ENCODE measurements at regions not wholly inside any gene's neighbourhood (a gene's known extent, or its start where the extent isn't known, plus 50 kb on each side); places are given as distances from the start of the nearest gene placed in this dataset.

DNA sequence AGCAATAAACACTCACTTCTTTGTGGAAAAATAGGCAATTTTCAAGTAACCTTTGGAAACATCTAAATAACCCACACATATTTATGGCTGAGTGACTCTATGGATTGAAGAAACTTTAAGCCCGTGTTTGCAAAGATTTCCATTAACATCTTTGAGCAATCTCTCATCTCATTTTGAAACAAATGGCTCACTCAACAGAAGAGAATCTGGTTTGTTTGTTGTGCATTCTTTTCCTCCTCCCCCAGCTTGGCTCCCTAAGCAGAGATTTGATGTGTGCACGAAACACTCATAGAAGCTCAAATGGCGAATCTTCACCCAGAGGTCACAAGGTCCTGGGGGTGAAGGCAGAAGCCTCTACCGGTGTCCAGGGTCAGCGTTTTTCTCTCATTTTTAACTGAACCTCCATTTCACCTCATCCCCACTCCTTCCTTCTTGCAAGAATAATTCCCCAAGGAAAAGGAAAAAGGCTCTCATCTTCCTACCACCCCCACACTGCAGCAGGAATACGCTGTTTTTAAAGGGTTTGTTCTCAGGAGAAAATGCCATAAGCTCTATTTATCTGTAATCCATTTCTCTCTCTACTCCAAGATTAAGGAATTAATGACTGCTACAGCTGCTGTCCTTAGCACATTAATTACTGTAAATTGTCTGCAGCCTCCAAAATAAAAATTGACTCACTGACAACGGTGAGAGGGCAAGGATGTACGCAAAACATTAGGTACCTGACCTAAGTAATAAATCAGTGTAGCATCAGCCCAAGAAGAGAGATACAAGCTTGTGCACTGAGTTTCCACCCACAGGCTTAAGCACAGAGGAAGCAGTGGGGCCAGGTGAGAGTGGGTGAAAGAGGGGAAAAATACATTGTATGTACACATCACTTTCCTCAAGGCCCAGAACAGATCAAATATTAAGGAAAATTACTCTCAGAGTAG, 307.6 kb upstream of the NOCT start:
- no peaks in the 10 kb centered on the region for H3K36me3 ChIP-seq (ENCODE audit: control insufficient read depth, insufficient read depth, low read length, severe bottlenecking)
- no peak overlapping the region for H3K9ac ChIP-seq (ENCODE audit: low read length)
- H3K27me3 ChIP-seq (replicated peaks; ENCODE audit: control insufficient read depth, insufficient read depth, low read length), result no peaks in the 10 kb centered on the region
- DNase-seq (ENCODE audit: low read depth), result peak; percentile 66
- no peaks in the 10 kb centered on the region for H3K9me3 ChIP-seq (ENCODE audit: control insufficient read depth, low read length)
- peaks cover 3% of the 10 kb centered on the region for H3K4me1 ChIP-seq (ENCODE audit: control insufficient read depth, insufficient read depth, low read length)
- H3K4me3 ChIP-seq (ENCODE audit: low read length), result no peak overlapping the region

DNA sequence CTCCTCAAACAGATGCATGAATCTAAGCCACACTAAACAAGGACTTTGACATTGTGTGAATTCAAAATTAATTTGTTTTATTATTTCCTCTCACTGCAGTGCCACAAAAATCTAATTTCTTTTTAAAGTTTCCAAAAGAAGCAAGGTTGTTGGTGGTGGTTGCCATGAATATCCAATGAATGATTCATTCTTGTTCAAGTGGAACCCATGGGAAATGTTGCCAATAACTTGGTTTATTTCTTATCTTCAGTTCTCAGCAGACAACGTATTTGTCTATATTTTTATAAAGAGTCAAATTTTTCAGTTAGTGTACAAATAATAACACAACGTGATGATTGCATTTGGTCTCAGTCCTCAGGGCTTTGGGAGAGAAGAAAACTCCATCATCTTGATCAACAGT, 309.4 kb upstream of the NOCT start:
- no peaks in the 10 kb centered on the region for H3K9me3 ChIP-seq (ENCODE audit: control insufficient read depth, low read length)
- no peaks in the 10 kb centered on the region for H3K36me3 ChIP-seq (ENCODE audit: control insufficient read depth, insufficient read depth, low read length, severe bottlenecking)
- H3K27me3 ChIP-seq (replicated peaks; ENCODE audit: control insufficient read depth, insufficient read depth, low read length), result no peaks in the 10 kb centered on the region
- no peak overlapping the region for H3K4me3 ChIP-seq (ENCODE audit: low read length)
- DNase-seq (ENCODE audit: low read depth), result peak; percentile 61
- peaks cover 3% of the 10 kb centered on the region for H3K4me1 ChIP-seq (ENCODE audit: control insufficient read depth, insufficient read depth, low read length)
- H3K9ac ChIP-seq (ENCODE audit: low read length), result no peak overlapping the region

DNA sequence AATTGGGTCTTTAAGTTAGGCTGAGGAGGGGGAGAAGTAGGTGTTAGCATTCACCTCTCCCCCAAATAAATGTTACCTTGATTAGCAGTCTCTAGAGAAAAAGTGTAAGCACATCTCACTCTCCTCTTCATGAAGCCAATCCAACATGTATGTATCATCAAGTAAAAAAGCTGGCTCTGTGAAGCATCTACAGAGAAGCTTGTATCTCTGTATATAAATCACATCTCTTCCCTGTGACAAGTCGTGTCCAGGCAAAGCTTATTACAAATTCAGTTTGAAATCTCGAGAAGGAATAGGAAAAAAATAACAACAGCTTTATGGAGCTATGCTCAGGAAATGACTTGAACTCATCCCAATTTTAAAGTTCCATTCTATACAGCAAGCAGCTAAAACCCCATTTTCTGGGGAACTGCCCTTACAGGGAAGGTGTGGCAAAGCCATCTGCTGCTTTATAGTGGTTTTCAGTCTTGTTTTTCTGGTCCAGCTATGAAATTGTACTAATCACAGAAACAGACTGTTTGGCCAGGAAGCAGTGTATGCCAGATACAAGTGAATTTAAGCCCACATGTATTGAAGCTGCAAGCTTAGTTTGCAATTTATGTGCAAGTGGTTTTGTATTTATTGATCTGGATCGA, 313.3 kb upstream of the NOCT start:
- Histone ChIP-seq H3K27me3 (replicated peaks; ENCODE audit: control insufficient read depth, insufficient read depth, low read length) (no peaks in the 10 kb centered on the region), H3K4me3 (ENCODE audit: low read length) (no peak overlapping the region), H3K9me3 (ENCODE audit: control insufficient read depth, low read length) (no peaks in the 10 kb centered on the region), H3K36me3 (ENCODE audit: control insufficient read depth, insufficient read depth, low read length, severe bottlenecking) (no peaks in the 10 kb centered on the region), H3K9ac (ENCODE audit: low read length) (no peak overlapping the region), H3K4me1 (ENCODE audit: control insufficient read depth, insufficient read depth, low read length) (peaks cover 2% of the 10 kb centered on the region)
- no peak for DNase-seq (ENCODE audit: low read depth)

DNA sequence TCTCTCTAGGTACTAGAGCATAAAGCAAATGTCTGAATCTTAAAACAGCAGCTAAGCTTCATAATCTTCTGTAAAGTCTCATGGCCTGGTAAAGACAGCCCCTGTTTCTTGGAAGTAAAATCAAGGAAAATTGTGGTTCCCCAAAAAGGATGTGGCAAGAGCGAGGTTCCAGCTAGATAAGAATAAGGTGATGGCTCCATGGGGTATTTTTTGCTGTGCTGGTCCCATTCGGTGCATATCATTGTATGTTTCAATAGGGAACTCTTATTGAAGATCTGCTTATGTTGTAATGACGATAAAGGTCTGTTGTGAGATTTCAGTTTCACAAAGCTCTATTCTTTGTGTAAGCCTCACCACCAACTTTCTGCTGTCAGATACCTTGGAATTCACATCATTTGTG, 316.9 kb upstream of the NOCT start:
- no peak for DNase-seq (ENCODE audit: low read depth)
- H3K9me3 ChIP-seq (ENCODE audit: control insufficient read depth, low read length), result no peaks in the 10 kb centered on the region

GRCh38 chr4:138697851-138698250, 317.7 kb upstream of the NOCT start:
- DNase-seq (ENCODE audit: low read depth), result peak; percentile 48
- no peaks in the 10 kb centered on the region for H3K36me3 ChIP-seq (ENCODE audit: control insufficient read depth, insufficient read depth, low read length, severe bottlenecking)
- no peak overlapping the region for H3K4me3 ChIP-seq (ENCODE audit: low read length)
- peaks cover 6% of the 10 kb centered on the region for H3K4me1 ChIP-seq (ENCODE audit: control insufficient read depth, insufficient read depth, low read length)
- no peaks in the 10 kb centered on the region for H3K27me3 ChIP-seq (replicated peaks; ENCODE audit: control insufficient read depth, insufficient read depth, low read length)
- H3K9ac ChIP-seq (ENCODE audit: low read length), result no peak overlapping the region
- no peaks in the 10 kb centered on the region for H3K9me3 ChIP-seq (ENCODE audit: control insufficient read depth, low read length)

More for the DNA sequence above, 316.9 kb upstream of the NOCT start:
- H3K4me1 ChIP-seq (ENCODE audit: control insufficient read depth, insufficient read depth, low read length), result peaks cover 6% of the 10 kb centered on the region
- H3K9ac ChIP-seq (ENCODE audit: low read length), result no peak overlapping the region
- H3K27me3 ChIP-seq (replicated peaks; ENCODE audit: control insufficient read depth, insufficient read depth, low read length), result no peaks in the 10 kb centered on the region
- H3K36me3 ChIP-seq (ENCODE audit: control insufficient read depth, insufficient read depth, low read length, severe bottlenecking), result no peaks in the 10 kb centered on the region
- H3K4me3 ChIP-seq (ENCODE audit: low read length), result no peak overlapping the region

DNA sequence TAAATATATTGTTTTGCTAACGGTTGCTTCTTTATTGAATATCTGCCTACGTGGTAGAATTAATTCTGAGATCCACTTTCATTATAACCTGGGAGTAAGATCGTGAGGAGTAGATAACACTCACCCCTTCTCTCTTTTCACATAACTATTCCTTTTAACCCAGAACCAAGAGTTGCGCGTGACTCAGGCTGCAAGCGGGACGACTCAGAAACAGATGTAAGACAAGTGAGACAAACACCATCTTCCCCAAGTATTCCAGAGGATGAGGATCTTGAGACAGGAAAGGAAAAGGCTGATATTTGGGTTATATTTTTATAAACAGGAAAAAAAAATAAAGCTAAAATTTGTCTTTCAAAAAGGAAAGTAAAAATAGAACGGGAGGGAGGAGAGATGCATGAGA, 318.8 kb upstream of the NOCT start:
- no peaks in the 10 kb centered on the region for H3K36me3 ChIP-seq (ENCODE audit: control insufficient read depth, insufficient read depth, low read length, severe bottlenecking)
- no peak for DNase-seq (ENCODE audit: low read depth)
- H3K9ac ChIP-seq (ENCODE audit: low read length), result no peak overlapping the region
- H3K4me3 ChIP-seq (ENCODE audit: low read length), result no peak overlapping the region
- H3K27me3 ChIP-seq (replicated peaks; ENCODE audit: control insufficient read depth, insufficient read depth, low read length), result no peaks in the 10 kb centered on the region
- H3K4me1 ChIP-seq (ENCODE audit: control insufficient read depth, insufficient read depth, low read length), result peaks cover 6% of the 10 kb centered on the region
- H3K9me3 ChIP-seq (ENCODE audit: control insufficient read depth, low read length), result no peaks in the 10 kb centered on the region

DNA sequence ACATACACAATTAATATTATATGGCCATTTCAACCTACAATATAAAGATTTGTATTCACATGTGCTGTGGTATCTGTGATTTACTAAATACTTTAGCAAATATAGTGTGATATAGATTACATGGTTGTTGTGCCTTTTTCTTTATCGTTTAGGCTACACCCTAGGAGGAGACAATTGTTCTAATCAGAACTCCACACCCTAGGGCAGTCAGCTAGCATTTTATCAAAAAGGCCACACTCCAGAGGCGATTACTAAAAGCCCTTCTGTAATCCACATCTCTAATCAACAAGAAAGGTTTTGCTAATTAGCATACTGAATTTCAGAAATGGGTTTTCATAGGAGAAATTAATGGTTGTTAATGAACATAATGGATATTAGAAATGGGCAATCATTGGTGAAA, 319.5 kb upstream of the NOCT start:
- Histone ChIP-seq H3K4me1 (ENCODE audit: control insufficient read depth, insufficient read depth, low read length) (peaks cover 6% of the 10 kb centered on the region), H3K36me3 (ENCODE audit: control insufficient read depth, insufficient read depth, low read length, severe bottlenecking) (no peaks in the 10 kb centered on the region), H3K9me3 (ENCODE audit: control insufficient read depth, low read length) (no peaks in the 10 kb centered on the region), H3K27me3 (replicated peaks; ENCODE audit: control insufficient read depth, insufficient read depth, low read length) (no peaks in the 10 kb centered on the region), H3K9ac (ENCODE audit: low read length) (no peak overlapping the region), H3K4me3 (ENCODE audit: low read length) (no peak overlapping the region)
- no peak for DNase-seq (ENCODE audit: low read depth)

- H3K9ac ChIP-seq (ENCODE audit: low read length), result no peak overlapping the region
- no peak overlapping the region for H3K4me3 ChIP-seq (ENCODE audit: low read length)
- no peaks in the 10 kb centered on the region for H3K9me3 ChIP-seq (ENCODE audit: control insufficient read depth, low read length)
- DNase-seq (ENCODE audit: low read depth), result no peak
- no peaks in the 10 kb centered on the region for H3K36me3 ChIP-seq (ENCODE audit: control insufficient read depth, insufficient read depth, low read length, severe bottlenecking)
- no peaks in the 10 kb centered on the region for H3K27me3 ChIP-seq (replicated peaks; ENCODE audit: control insufficient read depth, insufficient read depth, low read length)
- peaks cover 6% of the 10 kb centered on the region for H3K4me1 ChIP-seq (ENCODE audit: control insufficient read depth, insufficient read depth, low read length)
Observed at GRCh38 chr4:138693526-138693925, 322.1 kb upstream of the NOCT start.

GRCh38 chr4:138692411-138692810, 323.2 kb upstream of the NOCT start:
- H3K4me3 ChIP-seq (ENCODE audit: low read length), result no peak overlapping the region
- H3K9ac ChIP-seq (ENCODE audit: low read length), result no peak overlapping the region
- H3K9me3 ChIP-seq (ENCODE audit: control insufficient read depth, low read length), result no peaks in the 10 kb centered on the region
- no peak for DNase-seq (ENCODE audit: low read depth)
- H3K4me1 ChIP-seq (ENCODE audit: control insufficient read depth, insufficient read depth, low read length), result peaks cover 5% of the 10 kb centered on the region
- H3K36me3 ChIP-seq (ENCODE audit: control insufficient read depth, insufficient read depth, low read length, severe bottlenecking), result no peaks in the 10 kb centered on the region
- no peaks in the 10 kb centered on the region for H3K27me3 ChIP-seq (replicated peaks; ENCODE audit: control insufficient read depth, insufficient read depth, low read length)

- no peaks in the 10 kb centered on the region for H3K9me3 ChIP-seq (ENCODE audit: control insufficient read depth, low read length)
- no peaks in the 10 kb centered on the region for H3K36me3 ChIP-seq (ENCODE audit: control insufficient read depth, insufficient read depth, low read length, severe bottlenecking)
- H3K9ac ChIP-seq (ENCODE audit: low read length), result no peak overlapping the region
- DNase-seq (ENCODE audit: low read depth), result no peak
- H3K4me3 ChIP-seq (ENCODE audit: low read length), result no peak overlapping the region
- no peaks in the 10 kb centered on the region for H3K4me1 ChIP-seq (ENCODE audit: control insufficient read depth, insufficient read depth, low read length)
- H3K27me3 ChIP-seq (replicated peaks; ENCODE audit: control insufficient read depth, insufficient read depth, low read length), result peaks cover 4% of the 10 kb centered on the region
Observed at GRCh38 chr4:138689593-138689992, 326.0 kb upstream of the NOCT start.

DNA sequence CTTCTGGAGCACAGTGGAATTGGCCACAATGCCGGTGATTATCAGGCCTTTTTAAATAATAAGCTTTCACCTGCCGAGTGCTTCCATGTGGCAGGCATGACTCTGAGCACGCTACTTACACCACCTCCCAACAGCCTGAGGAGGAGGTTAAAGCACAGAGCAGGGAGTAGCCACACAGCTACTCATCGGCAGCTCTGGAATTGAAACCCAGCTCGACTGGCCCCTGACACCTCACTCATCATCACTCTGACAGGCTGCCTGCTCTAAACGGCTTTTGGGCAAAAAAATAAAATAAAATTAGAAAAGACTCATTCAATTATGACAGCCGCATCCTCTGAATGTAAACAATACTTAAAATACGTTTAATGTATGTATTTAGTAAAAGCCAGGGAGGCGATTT, 326.4 kb upstream of the NOCT start:
- peaks cover 1% of the 10 kb centered on the region for H3K9me3 ChIP-seq (ENCODE audit: control insufficient read depth, low read length)
- no peaks in the 10 kb centered on the region for H3K36me3 ChIP-seq (ENCODE audit: control insufficient read depth, insufficient read depth, low read length, severe bottlenecking)
- H3K9ac ChIP-seq (ENCODE audit: low read length), result no peak overlapping the region
- H3K27me3 ChIP-seq (replicated peaks; ENCODE audit: control insufficient read depth, insufficient read depth, low read length), result peaks cover 4% of the 10 kb centered on the region
- H3K4me3 ChIP-seq (ENCODE audit: low read length), result no peak overlapping the region
- H3K4me1 ChIP-seq (ENCODE audit: control insufficient read depth, insufficient read depth, low read length), result no peaks in the 10 kb centered on the region
- DNase-seq (ENCODE audit: low read depth), result no peak
